Activated naive CD4-positive, alpha-beta T cell treated with anti-CD3 and anti-CD28 coated beads, Interleukin-2, amount 50 U/mL, for 24 hours (primary cell): ENCODE measurements at regions not wholly inside any gene's neighbourhood (a gene's known extent, or its start where the extent isn't known, plus 50 kb on each side); places are given as distances from the start of the nearest gene placed in this dataset.
A peak's percentile ranks its signal among the peaks of the same experiment; 100 is the strongest.
"Not testable (repeated sequence)": the region's sequence is repeated elsewhere in the genome, so short reads cannot be mapped to it uniquely, and the experiment has no call there.

Experiments used
- H3K27ac Mint-ChIP-seq: one replicate; pipeline ENCODE4 v1.8.0; 2021; ENCODE audit warnings: mild to moderate bottlenecking, mixed read lengths
- H3K27me3 Mint-ChIP-seq: one replicate; pipeline ENCODE4 v1.8.0; 2021; ENCODE audit warnings: mixed read lengths
- H3K36me3 Mint-ChIP-seq: one replicate; pipeline ENCODE4 v1.8.0; 2021; ENCODE audit warnings: mixed read lengths
- H3K4me1 Mint-ChIP-seq: one replicate; pipeline ENCODE4 v1.8.0; 2021; ENCODE audit warnings: mixed read lengths
- H3K4me3 Mint-ChIP-seq: one replicate; pipeline ENCODE4 v1.8.0; 2021; ENCODE audit warnings: mild to moderate bottlenecking, mixed read lengths
- H3K9me3 Mint-ChIP-seq: one replicate; pipeline ENCODE4 v1.8.0; 2021; ENCODE audit warnings: mixed read lengths

DNA sequence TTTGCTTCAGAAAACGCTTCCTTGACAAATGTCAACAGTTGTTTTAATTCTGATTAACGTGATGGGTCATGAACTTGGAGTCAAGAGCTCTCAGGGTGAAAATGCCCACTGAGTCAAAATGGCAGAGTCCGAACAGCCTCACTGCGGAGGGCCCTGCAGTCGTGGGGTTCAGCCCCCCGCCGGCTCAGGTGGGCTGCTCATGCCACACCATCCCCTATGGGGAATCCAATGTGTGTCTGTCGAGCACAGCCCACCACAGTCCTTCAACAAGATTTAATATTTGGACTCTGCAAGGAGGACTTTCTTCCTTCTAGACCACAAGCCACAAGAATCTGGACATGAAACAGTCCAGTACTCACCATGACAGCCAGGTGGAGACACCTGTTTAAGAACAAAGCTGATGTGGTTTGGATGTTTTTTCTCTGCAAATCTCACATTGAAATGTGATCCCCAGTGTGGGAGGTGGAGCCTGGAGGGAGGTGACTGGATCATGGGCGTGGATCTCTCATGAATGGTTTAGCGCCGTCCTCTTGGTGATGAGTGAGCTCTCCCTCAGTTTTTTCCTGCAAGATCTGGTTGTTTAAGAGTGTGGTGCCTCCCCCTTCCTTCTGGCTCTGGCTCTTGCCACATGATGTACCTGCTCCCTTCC lies 201.0 kb downstream of the NDUFA10 start:
- Mint-ChIP-seq H3K36me3 (no peaks in the 10 kb centered on the region), H3K4me3 (no peak overlapping the region), H3K4me1 (no peaks in the 10 kb centered on the region), H3K27me3 (peaks cover 8% of the 10 kb centered on the region), H3K9me3 (no peaks in the 10 kb centered on the region), H3K27ac (peak overlapping the region; percentile 12)

GRCh38 chr2:239822146-239822831 lies 202.9 kb downstream of the NDUFA10 start:
- Mint-ChIP-seq H3K27ac (no peak overlapping the region), H3K27me3 (peaks cover 8% of the 10 kb centered on the region), H3K9me3 (no peaks in the 10 kb centered on the region), H3K36me3 (no peaks in the 10 kb centered on the region), H3K4me3 (no peak overlapping the region), H3K4me1 (no peaks in the 10 kb centered on the region)

DNA sequence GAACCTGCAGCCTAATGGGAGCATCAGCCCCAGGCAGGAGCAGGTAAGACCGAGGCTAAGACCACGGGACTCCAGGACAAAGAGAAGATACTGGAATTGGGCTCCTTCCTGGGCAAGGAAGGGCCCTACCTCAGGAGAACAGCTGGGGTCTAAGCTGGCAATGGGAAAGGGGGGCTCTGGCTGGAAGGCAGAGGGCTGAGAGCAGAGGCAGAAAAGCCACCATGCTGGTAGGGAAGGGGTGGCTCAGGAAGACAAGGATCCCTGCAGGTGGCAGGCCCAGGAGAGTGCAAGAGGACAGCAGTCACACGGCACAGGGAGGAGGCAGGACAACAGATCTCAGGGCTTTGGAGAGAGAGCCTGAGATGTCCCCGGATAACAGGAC lies 203.5 kb downstream of the NDUFA10 start:
- H3K27me3 Mint-ChIP-seq, result peaks cover 8% of the 10 kb centered on the region
- H3K9me3 Mint-ChIP-seq, result no peaks in the 10 kb centered on the region
- no peaks in the 10 kb centered on the region for H3K36me3 Mint-ChIP-seq
- no peak overlapping the region for H3K4me3 Mint-ChIP-seq
- no peaks in the 10 kb centered on the region for H3K4me1 Mint-ChIP-seq
- H3K27ac Mint-ChIP-seq, result no peak overlapping the region

DNA sequence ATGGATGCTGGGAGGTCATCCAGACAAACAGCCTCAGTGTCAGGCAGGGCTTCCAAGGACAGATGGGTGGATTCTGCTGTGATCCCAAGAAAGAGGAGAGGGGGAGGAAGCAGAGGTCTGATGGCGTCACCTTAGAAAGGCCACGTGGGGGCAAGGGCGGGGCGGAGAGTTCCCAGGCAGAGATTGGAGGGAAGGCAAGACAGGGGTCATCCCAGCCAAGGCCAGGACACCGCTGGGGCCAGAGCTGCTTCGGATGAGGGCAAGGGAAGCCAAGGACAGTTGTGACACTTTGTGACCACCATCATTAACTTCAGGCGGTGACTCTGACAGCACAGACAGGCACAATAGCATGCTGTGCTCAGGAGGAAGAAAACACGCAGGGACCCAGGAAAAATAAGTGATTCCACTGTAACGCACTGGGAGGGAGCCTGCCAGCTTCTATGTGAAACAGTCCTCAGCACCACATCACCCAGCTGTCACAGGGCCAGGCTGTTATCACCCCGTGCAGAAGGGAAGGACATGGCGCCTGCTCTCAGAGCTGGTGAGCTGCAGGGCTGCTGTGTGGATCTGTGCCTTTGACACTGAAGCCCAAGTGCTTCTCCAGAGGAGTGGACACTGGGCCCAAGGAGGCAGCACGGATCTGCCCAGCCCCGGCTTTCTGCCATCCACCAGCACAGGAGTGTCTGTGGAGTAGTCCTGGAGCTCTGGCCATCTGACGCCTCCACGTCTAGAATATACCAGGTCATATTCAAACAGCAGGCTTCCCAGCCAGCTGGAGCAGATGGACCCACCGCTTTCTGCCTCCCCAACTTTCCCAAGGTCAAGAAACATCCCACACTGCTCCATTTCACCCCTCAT lies 204.1 kb downstream of the NDUFA10 start:
- no peak overlapping the region for H3K27ac Mint-ChIP-seq
- no peaks in the 10 kb centered on the region for H3K4me1 Mint-ChIP-seq
- H3K27me3 Mint-ChIP-seq, result peaks cover 8% of the 10 kb centered on the region
- no peaks in the 10 kb centered on the region for H3K36me3 Mint-ChIP-seq
- no peaks in the 10 kb centered on the region for H3K9me3 Mint-ChIP-seq
- H3K4me3 Mint-ChIP-seq, result no peak overlapping the region

DNA sequence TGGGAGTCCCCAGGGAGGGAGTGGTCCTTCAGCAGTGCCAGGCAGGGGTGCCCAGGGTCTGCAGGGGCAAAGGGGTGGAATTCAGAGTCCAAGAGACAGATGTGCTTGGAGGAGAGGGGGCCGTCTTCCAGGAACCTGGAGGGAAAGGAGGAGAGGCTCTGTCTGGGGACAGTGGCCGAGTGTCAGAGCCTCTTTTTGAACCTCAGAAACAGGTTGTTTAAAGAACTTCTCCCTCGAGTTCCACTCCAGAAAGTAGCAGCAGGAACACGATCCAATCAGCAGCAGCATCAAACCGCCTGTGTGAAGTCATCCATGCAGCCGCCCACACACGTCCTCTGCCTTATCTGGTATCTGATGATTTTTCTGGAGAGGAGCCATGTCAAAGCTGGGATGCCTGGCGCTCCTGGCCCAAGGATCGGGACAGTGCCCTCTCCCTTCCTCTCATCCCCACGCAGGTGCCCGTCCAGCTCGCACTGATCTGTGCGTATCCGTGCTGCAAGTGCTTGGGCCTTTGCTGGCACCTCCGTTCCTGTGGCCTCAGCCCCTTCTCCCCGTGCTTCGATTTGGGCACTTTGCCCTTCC lies 205.1 kb downstream of the NDUFA10 start:
- Mint-ChIP-seq H3K27me3 (peaks cover 8% of the 10 kb centered on the region), H3K4me1 (no peaks in the 10 kb centered on the region), H3K4me3 (no peak overlapping the region), H3K36me3 (no peaks in the 10 kb centered on the region), H3K27ac (no peak overlapping the region), H3K9me3 (no peaks in the 10 kb centered on the region)

GRCh38 chr2:239819091-239819973 lies 205.8 kb downstream of the NDUFA10 start:
- Mint-ChIP-seq H3K4me1 (no peaks in the 10 kb centered on the region), H3K9me3 (no peaks in the 10 kb centered on the region), H3K27me3 (peaks cover 8% of the 10 kb centered on the region), H3K4me3 (no peak overlapping the region), H3K36me3 (no peaks in the 10 kb centered on the region), H3K27ac (no peak overlapping the region)

DNA sequence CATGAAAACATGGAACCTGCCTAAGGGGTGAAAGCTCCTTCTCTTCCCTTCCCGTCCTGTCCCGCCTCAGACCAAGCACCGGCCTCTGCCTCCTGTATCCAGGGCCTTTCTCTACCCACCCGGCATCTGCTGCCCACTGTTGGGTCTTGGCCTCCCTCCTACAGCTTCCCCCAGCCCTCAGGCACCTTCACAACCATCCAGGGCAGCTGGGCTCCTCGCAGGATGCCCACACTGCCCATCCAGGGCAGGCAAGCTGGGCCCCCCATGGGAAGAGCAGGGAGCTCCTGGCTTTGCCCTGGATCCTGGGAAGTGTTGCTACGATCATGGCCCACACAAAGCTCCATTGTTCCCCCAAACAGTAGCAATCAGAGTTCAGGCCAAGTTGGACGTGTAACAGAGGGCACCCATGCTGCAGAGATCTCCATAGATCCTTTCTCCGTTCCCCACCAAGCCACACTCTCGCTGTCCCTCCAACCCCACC lies 206.6 kb downstream of the NDUFA10 start:
- Mint-ChIP-seq H3K36me3 (no peaks in the 10 kb centered on the region), H3K27me3 (peaks cover 8% of the 10 kb centered on the region), H3K4me3 (no peak overlapping the region), H3K4me1 (no peaks in the 10 kb centered on the region), H3K9me3 (no peaks in the 10 kb centered on the region), H3K27ac (no peak overlapping the region)

DNA sequence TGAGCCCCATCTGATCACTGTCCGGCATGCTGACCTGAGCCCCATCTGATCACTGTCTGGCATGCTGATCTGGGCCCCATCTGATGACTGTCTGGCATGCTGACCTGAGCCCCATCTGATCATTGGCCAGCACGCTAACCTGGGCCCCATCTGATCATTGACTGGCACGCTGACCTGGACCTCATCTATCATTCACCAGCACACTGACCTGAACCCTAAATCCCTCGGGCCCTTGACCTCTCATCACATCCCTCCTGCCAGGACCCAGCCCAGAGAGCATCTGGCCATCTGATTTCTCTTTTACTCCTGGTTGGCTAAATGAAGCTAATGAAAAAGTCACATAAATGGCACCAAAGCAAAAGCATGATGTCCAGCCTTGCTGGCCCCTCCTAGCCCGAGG lies 207.1 kb downstream of the NDUFA10 start:
- Mint-ChIP-seq H3K36me3 (no peaks in the 10 kb centered on the region), H3K4me1 (no peaks in the 10 kb centered on the region), H3K9me3 (no peaks in the 10 kb centered on the region), H3K4me3 (no peak overlapping the region), H3K27me3 (peaks cover 8% of the 10 kb centered on the region), H3K27ac (no peak overlapping the region)

DNA sequence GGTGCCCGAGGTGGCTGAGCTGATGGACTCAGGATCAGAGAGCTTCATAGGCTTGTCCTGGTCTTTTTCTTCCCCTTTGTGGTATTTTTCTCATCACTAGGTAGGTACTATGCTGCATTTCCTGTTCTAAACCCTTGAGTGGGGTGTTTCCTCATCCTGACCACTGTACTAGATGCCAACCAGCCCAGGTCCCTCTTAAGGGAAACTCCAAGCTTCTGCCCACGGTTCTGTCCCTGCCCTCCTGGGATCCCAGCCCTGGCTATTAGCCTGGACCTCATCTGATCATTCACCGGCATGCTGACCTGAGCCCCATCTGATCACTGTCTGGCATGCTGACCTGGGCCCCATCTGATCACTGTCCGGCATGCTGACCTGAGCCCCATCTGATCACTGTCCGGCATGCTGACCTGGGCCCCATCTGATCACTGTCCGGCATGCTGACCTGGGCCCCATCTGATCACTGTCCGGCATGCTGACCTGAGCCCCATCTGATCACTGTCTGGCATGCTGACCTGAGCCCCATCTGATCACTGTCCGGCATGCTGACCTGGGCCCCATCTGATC lies 207.6 kb downstream of the NDUFA10 start:
- not testable (repeated sequence) for H3K27ac Mint-ChIP-seq, H3K9me3 Mint-ChIP-seq, H3K36me3 Mint-ChIP-seq, H3K4me1 Mint-ChIP-seq, H3K4me3 Mint-ChIP-seq, H3K27me3 Mint-ChIP-seq

DNA sequence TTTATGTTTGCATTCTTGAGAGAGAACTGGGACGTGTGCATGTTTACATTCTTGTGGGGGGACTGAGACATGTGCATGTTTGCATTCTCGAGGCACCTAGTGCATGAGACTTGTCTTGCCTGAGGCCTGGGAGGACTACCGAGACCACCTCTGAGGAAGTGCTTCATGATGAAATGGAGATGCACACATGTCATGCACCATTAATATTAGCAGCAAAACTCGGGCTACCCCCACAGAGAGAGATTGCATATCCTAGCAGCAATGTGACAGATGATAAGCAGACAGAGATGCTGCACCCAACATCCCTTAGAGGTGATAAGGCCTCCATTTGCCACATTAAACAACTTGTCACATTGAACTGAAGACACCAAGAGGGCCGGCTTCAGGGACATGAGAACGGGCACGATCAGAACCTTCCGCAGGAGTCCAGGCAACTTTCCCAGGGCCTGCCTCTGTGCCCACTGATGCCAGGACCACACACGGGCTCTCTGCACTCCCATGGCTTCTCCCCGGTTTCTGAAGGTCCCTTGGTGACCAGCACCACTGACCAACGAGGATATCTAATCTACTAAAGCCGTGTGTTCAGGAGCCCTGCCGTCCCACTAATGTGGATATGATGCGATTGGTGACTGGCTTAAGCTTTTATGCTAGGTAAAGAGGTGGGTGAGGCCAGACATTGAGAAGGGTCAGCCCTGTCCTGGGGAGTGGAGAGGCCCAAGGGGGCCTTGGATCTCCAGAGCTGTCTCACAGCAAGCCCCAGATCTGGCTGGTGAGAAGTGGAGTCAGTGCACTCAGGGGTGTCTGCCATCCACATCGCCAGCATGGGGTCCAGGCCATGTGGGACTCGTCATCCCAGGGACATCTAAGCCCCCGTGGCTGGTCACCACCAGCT lies 208.3 kb downstream of the NDUFA10 start:
- Mint-ChIP-seq H3K4me1 (no peaks in the 10 kb centered on the region), H3K36me3 (no peaks in the 10 kb centered on the region), H3K4me3 (no peak overlapping the region), H3K27me3 (peaks cover 4% of the 10 kb centered on the region), H3K9me3 (no peaks in the 10 kb centered on the region), H3K27ac (no peak overlapping the region)

DNA sequence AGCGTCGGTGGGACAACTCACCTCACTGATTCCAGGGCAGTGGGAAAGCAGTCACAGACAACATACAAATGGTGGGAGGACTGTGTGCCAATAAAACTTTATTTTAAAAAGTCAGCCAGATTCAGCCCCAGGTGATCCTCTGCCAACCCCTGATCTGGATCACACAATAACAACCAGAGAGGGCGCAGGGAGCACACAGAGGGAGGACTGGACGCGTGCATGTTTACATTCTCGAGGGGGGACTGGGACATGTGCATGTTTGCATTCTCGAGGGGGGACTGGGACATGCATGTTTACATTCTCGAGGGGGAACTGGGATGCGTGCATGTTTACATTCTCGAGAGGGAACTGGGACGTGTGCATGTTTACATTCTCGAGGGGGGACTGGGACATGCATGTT lies 209.5 kb downstream of the NDUFA10 start:
- H3K9me3 Mint-ChIP-seq, result no peaks in the 10 kb centered on the region
- H3K4me1 Mint-ChIP-seq, result no peaks in the 10 kb centered on the region
- no peak overlapping the region for H3K27ac Mint-ChIP-seq
- H3K4me3 Mint-ChIP-seq, result no peak overlapping the region
- peaks cover 3% of the 10 kb centered on the region for H3K27me3 Mint-ChIP-seq
- H3K36me3 Mint-ChIP-seq, result no peaks in the 10 kb centered on the region

- H3K27ac Mint-ChIP-seq, result no peak overlapping the region
- no peaks in the 10 kb centered on the region for H3K4me1 Mint-ChIP-seq
- H3K27me3 Mint-ChIP-seq, result no peaks in the 10 kb centered on the region
- no peaks in the 10 kb centered on the region for H3K9me3 Mint-ChIP-seq
- H3K4me3 Mint-ChIP-seq, result no peak overlapping the region
- no peaks in the 10 kb centered on the region for H3K36me3 Mint-ChIP-seq
These were observed 210.1 kb downstream of the NDUFA10 start for GRCh38 chr2:239814861-239815601.

DNA sequence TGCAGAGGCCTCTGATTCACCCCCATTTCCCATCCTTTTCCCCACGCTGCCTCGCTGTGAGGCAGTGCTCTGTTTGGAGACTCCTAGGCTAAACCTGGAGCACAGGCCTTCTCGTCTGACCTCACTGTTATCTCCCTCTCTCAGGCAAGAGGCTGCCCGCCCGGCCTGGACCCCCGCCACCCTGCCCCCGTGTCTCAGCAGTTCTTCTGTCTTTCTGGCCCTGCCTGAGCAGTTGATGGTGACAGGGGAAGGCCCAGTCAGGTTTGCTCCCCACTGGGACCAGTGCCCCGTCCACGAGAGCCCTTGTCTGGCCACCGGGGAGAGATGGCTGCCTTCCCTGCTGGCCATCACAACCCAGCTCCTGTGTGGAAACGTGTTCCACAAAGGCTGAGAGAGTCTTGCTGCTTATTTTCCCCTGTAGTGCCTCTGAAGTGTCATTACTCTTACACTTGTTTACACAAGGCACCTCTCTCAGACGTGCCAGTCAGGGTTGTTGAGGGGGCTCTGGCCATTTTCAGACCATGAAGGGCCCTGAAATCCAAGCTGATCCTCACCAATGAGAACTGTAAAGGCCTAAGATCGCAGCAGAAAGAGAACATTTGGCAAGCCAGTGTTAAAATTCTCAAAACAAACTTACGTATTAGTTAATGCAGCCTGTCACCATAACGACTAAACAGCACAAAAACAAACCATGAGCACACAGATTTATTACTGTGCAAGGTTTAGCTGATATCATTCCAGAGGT lies 210.9 kb downstream of the NDUFA10 start:
- Mint-ChIP-seq H3K27ac (no peak overlapping the region), H3K9me3 (no peaks in the 10 kb centered on the region), H3K4me3 (no peak overlapping the region), H3K36me3 (no peaks in the 10 kb centered on the region), H3K27me3 (no peaks in the 10 kb centered on the region), H3K4me1 (no peaks in the 10 kb centered on the region)
